Heart left ventricle (tissue), 16 donors: ENCODE measurements at regions not wholly inside any gene's neighbourhood (a gene's known extent, or its start where the extent isn't known, plus 50 kb on each side); places are given as distances from the start of the nearest gene placed in this dataset.

Experiments
- ATAC-seq, 4 donors: fragments of 200-7000 bp; cut with Tn5 transposase; one replicate each; pipeline ENCODE4 v1.9.1; 2020 to 2022; ENCODE audit warnings: moderate library complexity in 4 of 4, mild to moderate bottlenecking in 3 of 4, moderate number of reproducible peaks in 1 of 4
- DNase-seq, 5 donors: peaks; one replicate each; pipeline ENCODE4 v3.0.0-alpha.2; 2020
- H3K27ac ChIP-seq, 12 donors: fragments of 200-600 bp; sonication (generic) in 4 of 12; one replicate each; pipeline versions ENCODE4 v1.5.0 to v1.8.0; 2016 to 2022; ENCODE audit warnings: mild to moderate bottlenecking in 2 of 12
- H3K27me3 ChIP-seq, 9 donors: fragments of 200-600 bp; sonication (generic) in 2 of 9; one replicate each; pipeline versions ENCODE4 v1.5.1 to v1.8.0; 2016 to 2022; ENCODE audit warnings: mild to moderate bottlenecking in 3 of 9
- H3K36me3 ChIP-seq, 9 donors: fragments of 200-600 bp; sonication (generic) in 2 of 9; one replicate each; pipeline versions ENCODE4 v1.5.0 to v1.8.0; 2018 to 2022; ENCODE audit warnings: mild to moderate bottlenecking in 2 of 9
- H3K4me1 ChIP-seq, 12 donors: fragments of 200-600 bp; sonication (generic) in 4 of 12; one replicate each; pipeline versions ENCODE4 v1.5.0 to v1.8.0; 2016 to 2022; ENCODE audit warnings: mild to moderate bottlenecking in 3 of 12
- H3K4me3 ChIP-seq, 12 donors: fragments of 200-600 bp; sonication (generic) in 4 of 12; one replicate each; pipeline versions ENCODE4 v1.5.0 to v1.8.0; 2017 to 2022; ENCODE audit warnings: mild to moderate bottlenecking in 9 of 12, moderate library complexity in 4 of 12
- H3K9me3 ChIP-seq, 12 donors: fragments of 200-600 bp; sonication (generic) in 4 of 12; one replicate each; pipeline versions ENCODE4 v1.5.0 to v1.8.0; 2016 to 2022; ENCODE audit warnings: mild to moderate bottlenecking in 1 of 12
- POLR2A ChIP-seq, 2 donors: fragments of 450-650 bp; IDR thresholded peaks; one replicate each; pipeline ENCODE4 v1.6.1; 2017; ENCODE audit warnings: antibody characterized with exemption in 2 of 2, mild to moderate bottlenecking in 2 of 2, moderate library complexity in 2 of 2
- WGBS, 4 donors: extraction: QIAGEN DNeasy Blood & Tissue Kit in 2 of 4; methylation state at CpG; one replicate each; pipeline versions ENCODE4 v1.1.5 to v1.1.7; 2013 to 2018; 5-methylcytosine and 5-hydroxymethylcytosine counted together
- intact Hi-C, 10 donors: fragments of 100-400 bp; cut with DNase I; formaldehyde crosslinking; loops; one replicate each; pipeline versions ENCODE4 v1.11.1 to v1.14.2; 2022
- TF ChIP-seq, protein P1 (sequence below), 12 donors: fragments of 200-600 bp; sonication (generic) in 4 of 12; IDR thresholded peaks; one replicate each; pipeline versions ENCODE4 v1.5.0 to v1.8.0; 2018 to 2022; ENCODE audit warnings: antibody characterized with exemption in 12 of 12, mild to moderate bottlenecking in 5 of 12
- donor health status: ischemic (EF 13 %, LVEDD 7.1; RV severe dilation, severe dysfunction).
- donor health status: healthy with polysubstance abuse.
- donor health status: DM: no; HTN: yes; CAD: no.
- donor health status: DM: no; HTN: no; CAD: no.
- donor health status: ischemic (EF 25% LVEDD 6.9; RV normal size, moderate dysfunction).
- donor health status: ischemic (EF 25% LVEDD 5.7; RV mildly dilated, moderate dysfunction).
- donor health status: healthy.
- donor health status: DM: yes; HTN: yes; CAD: no.
- donor health status: ischemic (EF 35%, LVEDD 5.7; RV mildly dilated, moderate dysfunction).
- donor health status: nonischemic (EF 11% LVEDD 7.7; RV severe dilation, severe dysfunction).
- donor health status: DM: yes; HTN: yes; CAD: no.
- donor health status: PGD.
- donor health status: ischemic (EF 29% LVEDD 5.4; RV normal size, mild dysfunction).
- donor health status: nonischemic (EF 23%, LVEDD 6.1; RV moderate dilation, normal function).

DNA sequence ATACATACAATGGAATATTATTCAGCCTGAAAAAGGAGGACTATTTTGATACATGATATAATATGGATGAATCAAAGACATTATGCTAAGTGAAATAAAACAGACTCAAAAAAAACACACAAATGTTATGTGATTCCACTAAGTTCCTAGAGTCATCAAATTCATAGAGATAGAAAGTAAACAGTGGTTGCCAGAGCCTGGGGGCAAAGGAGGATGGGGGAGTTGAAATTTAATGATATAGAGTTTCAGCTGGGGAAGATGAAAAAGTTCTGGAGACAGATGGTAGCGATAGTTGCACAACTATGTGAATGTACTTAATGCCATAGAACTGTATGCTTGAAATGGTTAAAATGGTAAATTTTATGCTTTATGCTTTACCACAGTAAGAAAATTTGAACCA lies 119.7 kb downstream of the METTL4 start:
- no peak overlapping the region for H3K27ac ChIP-seq
- 85 to 93% (median 90%) methylated on average over 1 of the region's 1 CpG for WGBS, 4 donors
- no peak overlapping the region for H3K4me3 ChIP-seq
- H3K27me3 ChIP-seq = no peaks in the 10 kb centered on the region
- DNase-seq (no peak), ATAC-seq (no peak)
- no peaks in the 10 kb centered on the region for H3K36me3 ChIP-seq
- no peak for TF ChIP-seq POLR2A (IDR thresholded peaks at IDR 0.05)
- TF ChIP-seq, protein P1, sequence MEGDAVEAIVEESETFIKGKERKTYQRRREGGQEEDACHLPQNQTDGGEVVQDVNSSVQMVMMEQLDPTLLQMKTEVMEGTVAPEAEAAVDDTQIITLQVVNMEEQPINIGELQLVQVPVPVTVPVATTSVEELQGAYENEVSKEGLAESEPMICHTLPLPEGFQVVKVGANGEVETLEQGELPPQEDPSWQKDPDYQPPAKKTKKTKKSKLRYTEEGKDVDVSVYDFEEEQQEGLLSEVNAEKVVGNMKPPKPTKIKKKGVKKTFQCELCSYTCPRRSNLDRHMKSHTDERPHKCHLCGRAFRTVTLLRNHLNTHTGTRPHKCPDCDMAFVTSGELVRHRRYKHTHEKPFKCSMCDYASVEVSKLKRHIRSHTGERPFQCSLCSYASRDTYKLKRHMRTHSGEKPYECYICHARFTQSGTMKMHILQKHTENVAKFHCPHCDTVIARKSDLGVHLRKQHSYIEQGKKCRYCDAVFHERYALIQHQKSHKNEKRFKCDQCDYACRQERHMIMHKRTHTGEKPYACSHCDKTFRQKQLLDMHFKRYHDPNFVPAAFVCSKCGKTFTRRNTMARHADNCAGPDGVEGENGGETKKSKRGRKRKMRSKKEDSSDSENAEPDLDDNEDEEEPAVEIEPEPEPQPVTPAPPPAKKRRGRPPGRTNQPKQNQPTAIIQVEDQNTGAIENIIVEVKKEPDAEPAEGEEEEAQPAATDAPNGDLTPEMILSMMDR (IDR thresholded peaks at IDR 0.05) = no peak
- H3K4me1 ChIP-seq = no peaks in the 10 kb centered on the region
- peaks cover 0 to 10% (median 0%) of the 10 kb centered on the region in 12 donors for H3K9me3 ChIP-seq
- intact Hi-C loops = no loop called here

DNA sequence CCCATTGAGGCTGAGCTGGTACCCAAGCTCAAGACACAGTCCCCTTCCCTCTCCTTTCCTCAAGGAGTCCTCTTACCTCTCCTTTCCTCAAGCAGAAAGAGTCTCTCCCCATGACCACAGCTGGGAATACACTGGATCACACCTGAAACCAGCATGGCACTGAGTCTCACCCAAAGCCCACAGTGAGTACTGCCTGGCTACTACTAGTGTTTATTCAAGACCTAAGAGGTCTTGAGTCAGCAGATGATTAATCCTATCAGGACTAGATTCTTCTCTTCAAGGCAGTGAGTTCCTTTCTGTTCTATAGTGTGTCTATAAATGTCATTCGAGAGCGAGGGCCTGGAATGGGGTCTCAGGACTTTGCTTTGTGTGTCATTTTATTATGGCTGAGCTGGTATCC lies 111.4 kb downstream of the METTL4 start:
- Histone ChIP-seq H3K9me3 (peaks cover 0 to 21% (median 0%) of the 10 kb centered on the region in 12 donors), H3K27me3 (no peaks in the 10 kb centered on the region), H3K27ac (no peak overlapping the region), H3K4me3 (no peak overlapping the region), H3K4me1 (no peaks in the 10 kb centered on the region), H3K36me3 (no peaks in the 10 kb centered on the region)
- 84 to 88% (median 85%) methylated on average over 2 of the region's 2 CpGs for WGBS, 4 donors
- TF ChIP-seq POLR2A (IDR thresholded peaks at IDR 0.05) = no peak
- TF ChIP-seq, protein P1 (IDR thresholded peaks at IDR 0.05) = no peak
- ATAC-seq (no peak), DNase-seq (no peak)
- intact Hi-C loops = no loop called here

DNA sequence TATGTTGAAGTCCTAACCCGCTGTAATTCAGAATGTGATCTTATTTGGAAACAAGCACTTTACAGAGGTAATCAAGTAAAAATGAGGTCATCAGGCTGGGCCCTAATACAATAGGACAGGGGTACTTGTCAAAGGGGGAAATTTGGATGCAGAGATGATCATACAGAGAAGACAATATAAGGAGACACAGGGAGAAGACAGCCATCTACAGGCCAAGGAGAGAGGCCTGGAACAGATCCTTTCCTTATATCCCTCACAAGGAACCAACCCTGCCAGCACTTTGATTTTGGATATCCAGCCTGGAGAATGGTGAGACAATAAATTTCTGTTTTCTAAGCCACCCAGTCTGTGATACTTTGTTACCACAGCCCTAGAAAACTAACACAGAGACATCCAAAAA lies 104.3 kb downstream of the METTL4 start:
- ATAC-seq = no peak
- TF ChIP-seq POLR2A (IDR thresholded peaks at IDR 0.05) = no peak
- TF ChIP-seq, protein P1 (IDR thresholded peaks at IDR 0.05) = no peak
- no peak overlapping the region for H3K27ac ChIP-seq
- no peaks in the 10 kb centered on the region for H3K36me3 ChIP-seq
- no peaks in the 10 kb centered on the region for H3K27me3 ChIP-seq
- DNase-seq = no peak
- no peaks in the 10 kb centered on the region for H3K4me1 ChIP-seq
- H3K9me3 ChIP-seq = peaks cover 0 to 2% (median 0%) of the 10 kb centered on the region in 12 donors
- WGBS, 4 donors = 85 to 98% (median 90%) methylated on average over 1 of the region's 1 CpG
- no peak overlapping the region for H3K4me3 ChIP-seq
- intact Hi-C loops = no loop called here

DNA sequence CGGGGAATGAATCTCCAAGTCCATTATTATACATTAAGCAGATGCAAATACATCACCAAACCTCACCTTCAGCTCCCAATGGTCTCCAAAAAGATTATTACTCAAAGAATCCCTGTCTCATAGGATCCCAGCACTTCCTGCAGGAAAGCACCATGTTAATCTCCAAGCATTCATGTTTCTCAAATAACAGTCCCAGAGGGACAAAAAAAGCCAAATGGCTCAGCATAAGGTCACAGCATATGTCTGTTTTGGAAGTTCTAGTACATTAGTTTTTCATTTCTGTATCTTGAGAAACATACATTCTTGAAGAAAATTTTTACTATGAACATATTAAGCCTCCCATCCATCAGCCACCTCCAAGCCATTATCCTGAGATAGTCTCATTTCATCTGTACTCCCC lies 103.3 kb downstream of the METTL4 start:
- Histone ChIP-seq H3K27ac (no peak overlapping the region), H3K4me3 (no peak overlapping the region), H3K9me3 (peaks cover 0 to 2% (median 0%) of the 10 kb centered on the region in 12 donors), H3K4me1 (no peaks in the 10 kb centered on the region), H3K36me3 (no peaks in the 10 kb centered on the region), H3K27me3 (no peaks in the 10 kb centered on the region)
- intact Hi-C loops = no loop called here
- 44 to 60% (median 54%) methylated on average over 1 of the region's 1 CpG for WGBS, 4 donors
- ATAC-seq (no peak), DNase-seq (no peak)
- TF ChIP-seq POLR2A (IDR thresholded peaks at IDR 0.05) = no peak
- TF ChIP-seq, protein P1 (IDR thresholded peaks at IDR 0.05) = no peak
